Globus pallidus (tissue), 1 donor: ENCODE measurements at regions not wholly inside any gene's neighbourhood (a gene's known extent, or its start where the extent isn't known, plus 50 kb on each side); places are given as distances from the start of the nearest gene placed in this dataset.
"Not testable (repeated sequence)": the region's sequence is repeated elsewhere in the genome, so short reads cannot be mapped to it uniquely, and the experiment has no call there.

Experiments used
- DNase-seq: peaks from one replicate; pipeline ENCODE4 v3.0.0-alpha.2; 2015; ENCODE audit warnings: low spot score

- DNase-seq: no peak
These were observed 982.3 kb downstream of the GATA3 start for GRCh38 chr10:9036711-9037204.

- no peak for DNase-seq
These were observed 983.7 kb downstream of the GATA3 start for GRCh38 chr10:9038146-9038714.

- no peak for DNase-seq
These were observed 989.0 kb downstream of the GATA3 start for GRCh38 chr10:9043466-9043865.

DNA sequence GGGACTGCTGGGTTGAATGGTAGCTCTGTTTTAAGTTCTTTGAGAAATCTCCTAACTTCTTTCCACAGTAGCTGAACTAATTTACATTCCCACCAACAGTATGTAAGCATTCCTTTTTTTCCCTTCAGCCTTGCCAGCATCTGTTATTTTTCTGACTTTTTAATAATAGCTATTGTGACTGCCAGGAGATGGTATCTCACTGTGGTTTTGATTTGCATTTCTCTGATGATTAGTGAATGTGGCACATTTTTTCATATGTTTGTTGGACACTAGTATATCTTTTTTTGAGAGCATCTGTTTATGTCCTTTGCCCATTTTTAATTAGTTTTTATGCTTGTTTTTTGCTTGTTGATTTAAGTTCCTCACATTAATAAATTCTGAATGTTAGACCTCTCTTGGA lies 990.8 kb downstream of the GATA3 start:
- DNase-seq: no peak

DNA sequence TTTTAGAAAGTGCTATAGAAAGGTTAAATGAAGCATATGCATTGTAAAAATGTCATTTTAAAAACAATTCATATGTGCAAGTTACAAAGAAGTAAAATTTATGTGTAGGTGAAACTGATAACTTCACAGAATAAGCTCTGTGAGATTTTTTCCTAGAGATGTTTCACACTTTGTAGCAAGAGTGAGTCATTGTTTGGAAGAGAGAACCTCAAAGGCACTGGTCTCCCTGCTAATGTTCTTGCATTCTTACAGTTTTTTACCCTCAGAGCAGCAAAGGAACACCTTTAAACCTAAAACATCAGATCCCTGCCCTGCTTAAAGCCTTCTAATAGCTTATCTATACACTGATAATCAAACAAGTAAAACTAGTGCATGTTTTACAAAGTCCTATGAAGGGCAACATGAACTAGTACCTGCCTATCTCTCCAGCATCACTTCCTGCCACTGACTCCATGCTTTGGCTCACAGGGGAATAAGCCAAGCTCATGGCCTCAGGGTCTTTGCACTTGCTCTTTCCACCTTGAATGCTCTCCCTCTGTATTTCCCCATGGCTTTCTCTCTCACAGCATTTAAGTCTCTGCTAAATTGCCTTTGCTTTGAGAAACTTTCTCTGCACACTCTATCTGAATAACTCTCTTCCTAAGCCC lies 997.0 kb downstream of the GATA3 start:
- no peak for DNase-seq

- DNase-seq: no peak
These were observed 998.3 kb downstream of the GATA3 start for GRCh38 chr10:9052767-9053166.

DNA sequence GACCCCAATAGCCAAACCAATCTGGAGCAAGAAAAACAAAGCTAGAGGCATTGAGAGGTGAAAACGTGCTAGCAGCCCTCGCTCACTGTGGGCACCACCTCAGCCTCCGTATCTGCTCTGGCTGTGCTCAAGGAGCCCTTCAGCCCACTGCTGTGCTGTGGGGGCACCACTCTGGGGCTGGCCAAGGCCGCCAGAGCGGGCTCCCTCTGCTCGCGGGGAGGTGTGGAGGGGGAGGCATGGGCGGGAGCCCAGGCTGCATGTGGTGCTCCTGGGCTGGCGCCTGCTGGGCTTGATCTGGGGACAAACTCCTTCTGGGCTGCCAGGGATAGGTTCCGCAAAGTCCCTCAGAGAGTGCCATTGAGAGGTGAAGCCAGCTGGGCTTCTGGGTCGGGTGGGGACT lies 1002.0 kb downstream of the GATA3 start:
- DNase-seq: no peak

DNA sequence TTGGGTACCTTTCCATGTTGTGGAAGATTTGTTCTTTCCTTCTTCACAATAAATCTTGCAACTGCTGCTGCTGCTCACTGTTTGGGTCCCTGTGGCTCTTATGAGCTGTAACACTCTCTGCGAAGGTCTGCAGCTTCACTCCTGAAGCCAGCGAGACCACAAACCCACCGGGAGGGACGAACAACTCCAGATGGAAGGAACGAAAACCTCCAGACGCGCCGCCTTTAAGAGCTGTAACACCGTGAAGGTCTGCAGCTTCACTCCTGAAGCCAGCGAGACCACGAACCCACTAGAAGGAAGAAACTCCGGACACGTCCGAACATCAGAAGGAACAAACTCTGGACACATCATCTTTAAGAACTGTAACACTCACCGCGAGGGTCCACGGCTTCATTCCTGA lies 1002.8 kb downstream of the GATA3 start:
- not testable (repeated sequence) for DNase-seq

- no peak for DNase-seq
These were observed 1005.8 kb downstream of the GATA3 start for GRCh38 chr10:9060314-9060713.

DNA sequence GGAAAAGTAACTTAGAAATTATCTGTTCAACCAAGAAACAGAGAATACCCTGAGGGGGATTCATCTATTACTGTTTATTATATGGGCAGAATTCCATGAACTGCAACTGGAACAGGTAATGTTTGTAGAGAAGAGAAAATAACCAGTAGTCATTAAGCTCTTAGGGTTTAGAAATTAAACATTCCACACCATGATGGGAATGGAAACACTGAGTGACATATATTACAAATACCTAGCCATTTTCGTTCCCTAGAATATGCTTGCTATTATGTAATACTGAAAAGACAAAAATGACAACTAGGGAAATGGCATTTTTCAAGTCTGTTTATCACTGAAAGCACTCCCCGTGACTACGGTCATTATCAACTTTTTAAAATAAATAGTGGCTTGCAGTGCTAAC lies 1007.4 kb downstream of the GATA3 start:
- DNase-seq: no peak

GRCh38 chr10:9066152-9066551 lies 1011.7 kb downstream of the GATA3 start:
- no peak for DNase-seq

- no peak for DNase-seq
These were observed 1013.5 kb downstream of the GATA3 start for GRCh38 chr10:9068003-9068402.

- no peak for DNase-seq
These were observed 1014.6 kb downstream of the GATA3 start for GRCh38 chr10:9069136-9069535.

DNA sequence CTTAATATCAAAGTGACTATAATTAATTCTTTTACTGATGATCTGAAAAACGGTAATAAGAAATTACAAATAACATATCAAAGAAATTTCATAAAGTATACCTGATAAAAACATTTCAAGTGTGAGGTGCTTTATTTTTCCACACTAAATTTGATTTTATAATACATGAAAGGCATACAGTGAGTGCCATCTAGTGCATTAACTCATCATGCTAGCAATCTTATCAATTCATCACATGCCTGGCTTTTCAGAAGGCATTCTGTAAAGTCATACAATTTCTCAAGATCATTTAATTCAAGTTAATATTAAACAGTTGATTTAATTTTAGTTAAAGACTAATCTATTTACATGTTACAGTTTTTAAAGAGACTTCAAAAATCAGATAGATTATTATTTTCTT lies 1020.9 kb downstream of the GATA3 start:
- no peak for DNase-seq

- DNase-seq: no peak
These were observed 1021.6 kb downstream of the GATA3 start for GRCh38 chr10:9076066-9076465.

DNA sequence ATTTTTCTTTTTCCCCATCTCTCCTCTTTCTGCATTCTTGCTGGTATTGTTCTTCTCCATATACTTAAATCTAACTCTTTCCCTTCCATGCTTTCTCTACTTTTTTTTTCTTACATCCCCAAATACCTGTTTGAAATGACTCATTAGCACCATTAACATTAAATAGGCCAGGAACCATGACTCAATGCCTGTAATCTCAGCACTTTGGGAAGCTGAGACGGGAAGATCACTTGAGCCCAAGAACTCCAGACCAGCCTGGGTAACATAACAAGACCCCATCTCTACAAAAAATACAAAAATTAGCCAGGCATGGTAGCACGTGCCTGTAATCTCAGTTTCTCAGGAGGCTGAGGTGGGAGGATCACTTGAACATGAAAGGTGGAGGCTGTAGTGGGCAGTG lies 1026.8 kb downstream of the GATA3 start:
- no peak for DNase-seq

- no peak for DNase-seq
These were observed 1027.5 kb downstream of the GATA3 start for GRCh38 chr10:9081961-9082360.

- DNase-seq: no peak
These were observed 1037.1 kb downstream of the GATA3 start for GRCh38 chr10:9091530-9092093.

- no peak for DNase-seq
These were observed 1041.8 kb downstream of the GATA3 start for GRCh38 chr10:9096288-9096687.

DNA sequence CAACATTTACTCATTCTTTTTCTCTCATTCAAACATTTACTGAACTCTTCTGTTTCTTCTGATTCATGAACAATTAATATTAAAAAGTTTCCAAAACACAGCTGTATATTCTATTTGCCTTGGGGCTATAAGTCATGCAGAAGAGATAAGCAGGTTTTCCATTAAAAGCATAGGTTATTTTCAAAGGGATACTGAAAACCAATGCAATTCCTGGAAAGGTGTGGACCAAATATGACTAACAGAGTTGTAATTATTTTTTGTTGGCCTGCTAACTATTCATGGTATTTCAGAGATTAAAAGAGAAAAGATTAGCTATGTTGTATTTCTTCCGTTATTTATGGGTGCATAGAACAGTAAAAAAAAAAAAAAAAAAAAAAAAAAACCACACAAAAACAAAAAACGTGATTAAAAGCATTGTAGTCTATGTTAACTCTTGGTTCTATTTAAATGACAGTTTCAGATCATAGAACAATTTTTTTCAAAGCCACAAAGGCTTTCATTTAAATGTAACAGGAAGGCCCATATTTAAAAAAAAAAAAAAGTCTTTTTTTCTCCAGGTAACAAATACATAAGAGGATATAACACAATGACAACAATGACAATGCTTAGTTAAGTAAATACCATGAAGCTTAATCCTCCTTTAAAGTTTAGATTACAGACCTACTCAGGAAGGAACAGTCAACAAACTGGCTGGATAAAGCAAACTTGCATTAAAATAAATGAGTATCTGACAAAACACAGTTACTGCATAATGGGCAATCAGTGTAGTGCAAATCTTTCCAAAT lies 1042.9 kb downstream of the GATA3 start:
- no peak for DNase-seq

GRCh38 chr10:9097991-9098306 lies 1043.5 kb downstream of the GATA3 start:
- no peak for DNase-seq

DNA sequence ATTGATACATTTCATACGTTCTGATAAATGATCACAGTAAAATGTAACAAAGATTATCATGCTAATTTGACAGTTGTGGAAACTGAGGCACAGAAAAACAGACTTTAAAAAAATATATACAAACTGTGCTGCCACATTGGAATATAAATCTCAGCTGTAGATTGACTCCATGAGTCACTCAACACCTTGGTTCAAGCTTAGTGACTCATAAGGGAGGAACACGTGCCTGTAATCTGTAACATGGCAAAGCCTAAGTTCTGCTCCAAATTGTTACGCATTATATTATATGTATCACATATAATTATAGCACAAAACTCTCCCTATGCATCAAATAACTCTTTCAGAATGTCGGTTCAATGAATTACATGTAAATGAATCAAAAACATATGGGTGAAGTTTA lies 1047.5 kb downstream of the GATA3 start:
- no peak for DNase-seq

- no peak for DNase-seq
These were observed 1048.8 kb downstream of the GATA3 start for GRCh38 chr10:9103301-9103700.
